ENCODE measurements at regions not wholly inside any gene's neighbourhood (a gene's known extent, or its start where the extent isn't known, plus 50 kb on each side); places are given as distances from the start of the nearest gene placed in this dataset.

GRCh38 chr9:129270205-129270604 lies 92.1 kb upstream of the IER5L start:
- DNase-seq (ENCODE audit: low read depth), result no peak

GRCh38 chr9:129267141-129267540 lies 89.1 kb upstream of the IER5L start:
- no peak for DNase-seq (ENCODE audit: low read depth)

- no peak for DNase-seq (ENCODE audit: low read depth)
Measured at GRCh38 chr9:129266536-129266935, 88.5 kb upstream of the IER5L start.

- no peak for DNase-seq (ENCODE audit: low read depth)
Measured at GRCh38 chr9:129264388-129264787, 86.3 kb upstream of the IER5L start.

- DNase-seq (ENCODE audit: low read depth), result no peak
Measured at GRCh38 chr9:129263836-129264235, 85.8 kb upstream of the IER5L start.

GRCh38 chr9:129262261-129262660 lies 84.2 kb upstream of the IER5L start:
- no peak for DNase-seq (ENCODE audit: low read depth)

GRCh38 chr9:129259375-129259774 lies 81.3 kb upstream of the IER5L start:
- DNase-seq (ENCODE audit: low read depth), result no peak

GRCh38 chr9:129258823-129259301 lies 80.8 kb upstream of the IER5L start:
- no peak for DNase-seq (ENCODE audit: low read depth)

GRCh38 chr9:129258124-129258822 lies 80.2 kb upstream of the IER5L start:
- no peak for DNase-seq (ENCODE audit: low read depth)

- DNase-seq (ENCODE audit: low read depth), result no peak
Measured at GRCh38 chr9:129256959-129257713, 79.1 kb upstream of the IER5L start.

GRCh38 chr9:129254566-129255287 lies 76.7 kb upstream of the IER5L start:
- no peak for DNase-seq (ENCODE audit: low read depth)

GRCh38 chr9:129253803-129254381 lies 75.8 kb upstream of the IER5L start:
- DNase-seq (ENCODE audit: low read depth), result no peak

- DNase-seq (ENCODE audit: low read depth), result no peak
Measured at GRCh38 chr9:129252937-129253802, 75.1 kb upstream of the IER5L start.

GRCh38 chr9:129250786-129251185 lies 72.7 kb upstream of the IER5L start:
- no peak for DNase-seq (ENCODE audit: low read depth)

GRCh38 chr9:129247285-129248153 lies 69.5 kb upstream of the IER5L start:
- DNase-seq (ENCODE audit: low read depth), result no peak

- peak; percentile 51 for DNase-seq (ENCODE audit: low read depth)
Measured at GRCh38 chr9:129245276-129245675, 67.2 kb upstream of the IER5L start.

- no peak for DNase-seq (ENCODE audit: low read depth)
Measured at GRCh38 chr9:129242971-129243561, 65.0 kb upstream of the IER5L start.

GRCh38 chr9:129242191-129242941 lies 64.3 kb upstream of the IER5L start:
- no peak for DNase-seq (ENCODE audit: low read depth)

GRCh38 chr9:129241725-129242124 lies 63.7 kb upstream of the IER5L start:
- no peak for DNase-seq (ENCODE audit: low read depth)
